ENCODE measurements at regions not wholly inside any gene's neighbourhood (a gene's known extent, or its start where the extent isn't known, plus 50 kb on each side); places are given as distances from the start of the nearest gene placed in this dataset.

DNA sequence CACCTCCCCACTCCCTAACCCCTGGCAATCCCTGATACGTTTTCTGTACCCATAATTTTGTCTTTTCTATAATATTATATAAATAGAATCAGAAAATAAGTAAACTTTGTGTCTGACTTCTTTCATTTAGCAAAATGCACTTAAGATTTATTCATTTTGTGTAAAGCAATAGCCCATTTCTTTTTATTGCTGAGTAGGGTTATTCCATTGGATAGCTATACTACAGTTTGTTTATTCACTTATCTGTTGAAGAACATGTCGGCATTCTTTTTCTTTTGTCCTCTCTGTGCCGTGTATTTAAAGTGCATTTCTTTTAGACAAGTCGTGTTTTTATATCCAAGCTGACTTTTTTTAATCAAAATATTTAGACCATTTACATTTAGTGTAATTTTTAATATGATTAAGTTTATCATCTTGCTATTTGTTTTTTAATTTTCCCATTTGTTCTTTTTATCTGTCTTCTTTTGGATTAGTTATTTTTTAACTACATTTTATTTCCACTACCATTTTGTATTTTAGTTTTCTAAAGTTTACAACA, 176.4 kb upstream of the TSHZ3 start:
- ATAC-seq, result no peak
- TF ChIP-seq ARNTL (CRISPR knock-in tag; IDR thresholded peaks at IDR 0.05; ENCODE audit: borderline replicate concordance, low read depth) (no peak), OSR1 (CRISPR knock-in tag; IDR thresholded peaks at IDR 0.05) (no peak), ESRRG (CRISPR knock-in tag; IDR thresholded peaks at IDR 0.05) (no peak), ZNF8 (CRISPR knock-in tag; IDR thresholded peaks at IDR 0.05) (no peak), RARB (CRISPR knock-in tag; IDR thresholded peaks at IDR 0.05) (no peak), SNAI2 (CRISPR knock-in tag; IDR thresholded peaks at IDR 0.05) (no peak), GLIS3 (CRISPR knock-in tag; IDR thresholded peaks at IDR 0.05) (no peak), ZC3H10 (CRISPR knock-in tag; IDR thresholded peaks at IDR 0.05) (no peak), ISL1 (CRISPR knock-in tag; IDR thresholded peaks at IDR 0.05) (no peak), POU6F1 (CRISPR knock-in tag; IDR thresholded peaks at IDR 0.05; ENCODE audit: borderline replicate concordance, low read depth) (no peak), ZNF565 (CRISPR knock-in tag; conservative IDR thresholded peaks at IDR 0.05; ENCODE audit: low read depth) (no peak), TCF4 (CRISPR knock-in tag; IDR thresholded peaks at IDR 0.05; ENCODE audit: borderline replicate concordance) (no peak), ZFP30 (CRISPR knock-in tag; IDR thresholded peaks at IDR 0.05) (no peak)
- TF ChIP-seq, protein P1, sequence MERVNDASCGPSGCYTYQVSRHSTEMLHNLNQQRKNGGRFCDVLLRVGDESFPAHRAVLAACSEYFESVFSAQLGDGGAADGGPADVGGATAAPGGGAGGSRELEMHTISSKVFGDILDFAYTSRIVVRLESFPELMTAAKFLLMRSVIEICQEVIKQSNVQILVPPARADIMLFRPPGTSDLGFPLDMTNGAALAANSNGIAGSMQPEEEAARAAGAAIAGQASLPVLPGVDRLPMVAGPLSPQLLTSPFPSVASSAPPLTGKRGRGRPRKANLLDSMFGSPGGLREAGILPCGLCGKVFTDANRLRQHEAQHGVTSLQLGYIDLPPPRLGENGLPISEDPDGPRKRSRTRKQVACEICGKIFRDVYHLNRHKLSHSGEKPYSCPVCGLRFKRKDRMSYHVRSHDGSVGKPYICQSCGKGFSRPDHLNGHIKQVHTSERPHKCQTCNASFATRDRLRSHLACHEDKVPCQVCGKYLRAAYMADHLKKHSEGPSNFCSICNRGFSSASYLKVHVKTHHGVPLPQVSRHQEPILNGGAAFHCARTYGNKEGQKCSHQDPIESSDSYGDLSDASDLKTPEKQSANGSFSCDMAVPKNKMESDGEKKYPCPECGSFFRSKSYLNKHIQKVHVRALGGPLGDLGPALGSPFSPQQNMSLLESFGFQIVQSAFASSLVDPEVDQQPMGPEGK (CRISPR knock-in tag; IDR thresholded peaks at IDR 0.05; ENCODE audit: borderline replicate concordance), result no peak
- TF ChIP-seq, protein P2, sequence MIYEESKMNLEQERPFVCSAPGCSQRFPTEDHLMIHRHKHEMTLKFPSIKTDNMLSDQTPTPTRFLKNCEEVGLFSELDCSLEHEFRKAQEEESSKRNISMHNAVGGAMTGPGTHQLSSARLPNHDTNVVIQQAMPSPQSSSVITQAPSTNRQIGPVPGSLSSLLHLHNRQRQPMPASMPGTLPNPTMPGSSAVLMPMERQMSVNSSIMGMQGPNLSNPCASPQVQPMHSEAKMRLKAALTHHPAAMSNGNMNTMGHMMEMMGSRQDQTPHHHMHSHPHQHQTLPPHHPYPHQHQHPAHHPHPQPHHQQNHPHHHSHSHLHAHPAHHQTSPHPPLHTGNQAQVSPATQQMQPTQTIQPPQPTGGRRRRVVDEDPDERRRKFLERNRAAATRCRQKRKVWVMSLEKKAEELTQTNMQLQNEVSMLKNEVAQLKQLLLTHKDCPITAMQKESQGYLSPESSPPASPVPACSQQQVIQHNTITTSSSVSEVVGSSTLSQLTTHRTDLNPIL (CRISPR knock-in tag; IDR thresholded peaks at IDR 0.05; ENCODE audit: low read depth), result no peak
- TF ChIP-seq, protein P3, sequence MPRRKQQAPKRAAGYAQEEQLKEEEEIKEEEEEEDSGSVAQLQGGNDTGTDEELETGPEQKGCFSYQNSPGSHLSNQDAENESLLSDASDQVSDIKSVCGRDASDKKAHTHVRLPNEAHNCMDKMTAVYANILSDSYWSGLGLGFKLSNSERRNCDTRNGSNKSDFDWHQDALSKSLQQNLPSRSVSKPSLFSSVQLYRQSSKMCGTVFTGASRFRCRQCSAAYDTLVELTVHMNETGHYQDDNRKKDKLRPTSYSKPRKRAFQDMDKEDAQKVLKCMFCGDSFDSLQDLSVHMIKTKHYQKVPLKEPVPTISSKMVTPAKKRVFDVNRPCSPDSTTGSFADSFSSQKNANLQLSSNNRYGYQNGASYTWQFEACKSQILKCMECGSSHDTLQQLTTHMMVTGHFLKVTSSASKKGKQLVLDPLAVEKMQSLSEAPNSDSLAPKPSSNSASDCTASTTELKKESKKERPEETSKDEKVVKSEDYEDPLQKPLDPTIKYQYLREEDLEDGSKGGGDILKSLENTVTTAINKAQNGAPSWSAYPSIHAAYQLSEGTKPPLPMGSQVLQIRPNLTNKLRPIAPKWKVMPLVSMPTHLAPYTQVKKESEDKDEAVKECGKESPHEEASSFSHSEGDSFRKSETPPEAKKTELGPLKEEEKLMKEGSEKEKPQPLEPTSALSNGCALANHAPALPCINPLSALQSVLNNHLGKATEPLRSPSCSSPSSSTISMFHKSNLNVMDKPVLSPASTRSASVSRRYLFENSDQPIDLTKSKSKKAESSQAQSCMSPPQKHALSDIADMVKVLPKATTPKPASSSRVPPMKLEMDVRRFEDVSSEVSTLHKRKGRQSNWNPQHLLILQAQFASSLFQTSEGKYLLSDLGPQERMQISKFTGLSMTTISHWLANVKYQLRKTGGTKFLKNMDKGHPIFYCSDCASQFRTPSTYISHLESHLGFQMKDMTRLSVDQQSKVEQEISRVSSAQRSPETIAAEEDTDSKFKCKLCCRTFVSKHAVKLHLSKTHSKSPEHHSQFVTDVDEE (CRISPR knock-in tag; IDR thresholded peaks at IDR 0.05), result no peak
- TF ChIP-seq, protein P4, sequence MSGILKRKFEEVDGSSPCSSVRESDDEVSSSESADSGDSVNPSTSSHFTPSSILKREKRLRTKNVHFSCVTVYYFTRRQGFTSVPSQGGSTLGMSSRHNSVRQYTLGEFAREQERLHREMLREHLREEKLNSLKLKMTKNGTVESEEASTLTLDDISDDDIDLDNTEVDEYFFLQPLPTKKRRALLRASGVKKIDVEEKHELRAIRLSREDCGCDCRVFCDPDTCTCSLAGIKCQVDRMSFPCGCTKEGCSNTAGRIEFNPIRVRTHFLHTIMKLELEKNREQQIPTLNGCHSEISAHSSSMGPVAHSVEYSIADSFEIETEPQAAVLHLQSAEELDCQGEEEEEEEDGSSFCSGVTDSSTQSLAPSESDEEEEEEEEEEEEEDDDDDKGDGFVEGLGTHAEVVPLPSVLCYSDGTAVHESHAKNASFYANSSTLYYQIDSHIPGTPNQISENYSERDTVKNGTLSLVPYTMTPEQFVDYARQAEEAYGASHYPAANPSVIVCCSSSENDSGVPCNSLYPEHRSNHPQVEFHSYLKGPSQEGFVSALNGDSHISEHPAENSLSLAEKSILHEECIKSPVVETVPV (CRISPR knock-in tag; IDR thresholded peaks at IDR 0.05), result no peak

DNA sequence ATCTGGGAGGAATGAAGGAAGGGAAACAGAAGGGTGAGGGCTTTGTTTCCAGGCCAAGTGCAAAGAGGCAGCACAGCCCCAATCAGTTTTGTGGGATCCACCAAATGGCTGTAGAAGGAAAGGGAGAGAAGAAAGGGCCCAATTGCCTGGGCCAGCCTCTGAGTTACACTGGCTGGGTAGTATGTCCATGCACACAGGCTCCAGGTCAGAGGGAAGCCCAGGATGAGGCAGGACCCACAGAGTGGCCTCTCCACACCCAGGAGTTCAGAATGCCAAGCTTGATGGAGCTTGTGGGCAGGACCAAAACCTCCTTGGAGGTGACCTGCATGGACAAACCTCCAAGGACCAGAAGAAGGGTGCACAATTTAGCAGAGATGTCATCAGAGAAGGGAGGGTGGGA, 178.2 kb upstream of the TSHZ3 start:
- TF ChIP-seq, protein P1 (CRISPR knock-in tag; IDR thresholded peaks at IDR 0.05; ENCODE audit: borderline replicate concordance), result no peak
- TF ChIP-seq ZC3H10 (CRISPR knock-in tag; IDR thresholded peaks at IDR 0.05) (no peak), PPARA (CRISPR knock-in tag; IDR thresholded peaks at IDR 0.05; ENCODE audit: borderline replicate concordance) (no peak), TCF4 (CRISPR knock-in tag; IDR thresholded peaks at IDR 0.05; ENCODE audit: borderline replicate concordance) (no peak), BACH2 (CRISPR knock-in tag; IDR thresholded peaks at IDR 0.05; ENCODE audit: borderline replicate concordance) (no peak)
- TF ChIP-seq, protein P3 (CRISPR knock-in tag; IDR thresholded peaks at IDR 0.05), result no peak
- no peak for ATAC-seq
